ENCODE measurements at regions not wholly inside any gene's neighbourhood (a gene's known extent, or its start where the extent isn't known, plus 50 kb on each side); places are given as distances from the start of the nearest gene placed in this dataset.
"Not testable (repeated sequence)": the region's sequence is repeated elsewhere in the genome, so short reads cannot be mapped to it uniquely, and the experiment has no call there.

DNA sequence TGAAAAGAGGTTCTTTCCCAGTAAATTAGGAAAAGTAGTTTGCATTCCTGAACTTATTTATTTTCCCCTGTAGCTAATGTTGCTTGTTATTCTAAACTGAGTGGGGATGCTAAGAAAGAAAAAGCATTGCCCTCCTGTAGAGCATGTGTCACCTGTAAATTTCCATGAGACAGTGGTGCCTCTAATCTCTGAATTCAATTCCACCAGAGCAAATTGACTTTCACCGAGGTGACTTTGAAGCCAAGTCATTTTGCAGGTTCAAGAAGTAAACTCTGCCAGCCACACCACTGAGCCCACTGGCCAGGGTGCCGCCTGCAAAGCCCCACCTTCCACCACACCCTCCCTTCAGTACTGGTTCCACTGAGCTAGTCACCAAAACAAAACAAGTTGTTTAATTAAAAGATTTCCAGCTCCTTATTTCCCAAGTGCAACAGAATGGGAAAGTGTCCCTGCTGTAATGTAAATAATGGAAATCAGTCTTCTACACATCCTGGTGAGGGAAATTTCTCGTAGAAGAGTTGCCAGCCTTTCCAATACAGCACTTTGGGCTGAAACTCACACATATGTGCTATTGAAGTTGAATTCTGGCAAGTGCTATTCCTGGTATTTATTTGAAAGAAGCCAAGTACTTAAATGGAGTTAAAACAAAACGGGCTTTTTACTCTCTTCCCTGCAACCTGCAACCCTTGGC is 254.8 kb downstream of the RNF152 start:
- H3K36me3 ChIP-seq, result no peaks in the 10 kb centered on the region
- intact Hi-C loops (cut with DNase I), result no loop called here
- peak; percentile 12 for ATAC-seq

GRCh38 chr18:61637319-61637718 is 255.5 kb downstream of the RNF152 start:
- Histone ChIP-seq H3K9me3 (no peaks in the 10 kb centered on the region), H3K27me3 (no peaks in the 10 kb centered on the region), H3K27ac (no peak overlapping the region), H3K4me1 (peaks cover 0 to 8% of the 10 kb centered on the region in 2 donors), H3K4me3 (no peak overlapping the region), H3K36me3 (no peaks in the 10 kb centered on the region)
- ATAC-seq (no peak), DNase-seq (no peak)
- TF ChIP-seq, protein P1, sequence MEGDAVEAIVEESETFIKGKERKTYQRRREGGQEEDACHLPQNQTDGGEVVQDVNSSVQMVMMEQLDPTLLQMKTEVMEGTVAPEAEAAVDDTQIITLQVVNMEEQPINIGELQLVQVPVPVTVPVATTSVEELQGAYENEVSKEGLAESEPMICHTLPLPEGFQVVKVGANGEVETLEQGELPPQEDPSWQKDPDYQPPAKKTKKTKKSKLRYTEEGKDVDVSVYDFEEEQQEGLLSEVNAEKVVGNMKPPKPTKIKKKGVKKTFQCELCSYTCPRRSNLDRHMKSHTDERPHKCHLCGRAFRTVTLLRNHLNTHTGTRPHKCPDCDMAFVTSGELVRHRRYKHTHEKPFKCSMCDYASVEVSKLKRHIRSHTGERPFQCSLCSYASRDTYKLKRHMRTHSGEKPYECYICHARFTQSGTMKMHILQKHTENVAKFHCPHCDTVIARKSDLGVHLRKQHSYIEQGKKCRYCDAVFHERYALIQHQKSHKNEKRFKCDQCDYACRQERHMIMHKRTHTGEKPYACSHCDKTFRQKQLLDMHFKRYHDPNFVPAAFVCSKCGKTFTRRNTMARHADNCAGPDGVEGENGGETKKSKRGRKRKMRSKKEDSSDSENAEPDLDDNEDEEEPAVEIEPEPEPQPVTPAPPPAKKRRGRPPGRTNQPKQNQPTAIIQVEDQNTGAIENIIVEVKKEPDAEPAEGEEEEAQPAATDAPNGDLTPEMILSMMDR (IDR thresholded peaks at IDR 0.05), result no peak
- intact Hi-C loops (cut with DNase I), result no loop called here

More for the DNA sequence above, 254.8 kb downstream of the RNF152 start:
- peaks cover 0 to 8% of the 10 kb centered on the region in 2 donors for H3K4me1 ChIP-seq
- no peaks in the 10 kb centered on the region for H3K9me3 ChIP-seq
- H3K27ac ChIP-seq, result no peak overlapping the region
- H3K4me3 ChIP-seq, result no peak overlapping the region
- TF ChIP-seq, protein P1 (IDR thresholded peaks at IDR 0.05), result no peak
- no peaks in the 10 kb centered on the region for H3K27me3 ChIP-seq
- DNase-seq, result peak in 1 of 4 donors; percentile 7

- Histone ChIP-seq H3K27me3 (no peaks in the 10 kb centered on the region), H3K4me3 (no peak overlapping the region), H3K27ac (no peak overlapping the region), H3K4me1 (peaks cover 0 to 8% of the 10 kb centered on the region in 2 donors), H3K36me3 (no peaks in the 10 kb centered on the region), H3K9me3 (no peaks in the 10 kb centered on the region)
- TF ChIP-seq, protein P1 (IDR thresholded peaks at IDR 0.05), result peak; percentile 75 to 85
- ATAC-seq (peak; percentile 89), DNase-seq (peak; percentile 17 to 56 (median 48))
- intact Hi-C loops (cut with DNase I), result no loop called here
These were observed 256.8 kb downstream of the RNF152 start for GRCh38 chr18:61635901-61636528.

DNA sequence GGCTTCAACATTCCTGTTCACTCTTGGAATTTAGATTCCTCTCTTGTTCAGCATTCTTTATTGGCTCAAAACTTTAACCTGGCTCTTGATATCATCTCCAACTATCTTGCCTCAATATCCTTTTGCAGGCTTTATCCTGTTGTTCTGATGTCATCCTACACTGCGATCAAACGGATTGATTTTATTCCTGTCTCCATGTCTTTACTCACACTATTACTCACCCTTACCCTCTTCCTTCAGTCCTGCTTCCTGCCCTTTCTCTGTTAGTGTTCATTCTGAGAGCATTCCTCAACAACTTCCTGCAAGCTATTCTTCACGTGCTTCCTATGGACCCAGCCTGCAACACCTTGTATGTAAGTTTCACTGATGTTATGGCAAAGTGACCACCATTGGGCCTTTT is 264.7 kb downstream of the RNF152 start:
- Histone ChIP-seq H3K27me3 (no peaks in the 10 kb centered on the region), H3K27ac (no peak overlapping the region), H3K4me3 (no peak overlapping the region), H3K9me3 (no peaks in the 10 kb centered on the region), H3K36me3 (no peaks in the 10 kb centered on the region), H3K4me1 (no peaks in the 10 kb centered on the region)
- intact Hi-C loops (cut with DNase I), result loop anchor here in 1 of 2 donors (10.0 kb wide), 1 partner anchor 267 kb away; the partner anchor contains the start of gene RNF152
- TF ChIP-seq, protein P1 (IDR thresholded peaks at IDR 0.05), result no peak
- ATAC-seq, result no peak
- no peak for DNase-seq

- H3K36me3 ChIP-seq, H3K4me1 ChIP-seq, H3K27me3 ChIP-seq, DNase-seq, H3K9me3 ChIP-seq, H3K4me3 ChIP-seq, H3K27ac ChIP-seq, ATAC-seq: not testable (repeated sequence)
- intact Hi-C loops (cut with DNase I), result loop anchor here in 1 of 2 donors (10.0 kb wide), 1 partner anchor 270 kb away; the partner anchor contains the start of gene RNF152
These were observed 268.2 kb downstream of the RNF152 start for GRCh38 chr18:61624631-61625030.

Data from left lung (tissue), 4 donors.